WI38 (cell line): ENCODE measurements at regions not wholly inside any gene's neighbourhood (a gene's known extent, or its start where the extent isn't known, plus 50 kb on each side); places are given as distances from the start of the nearest gene placed in this dataset.

Source experiments
- H3K4me3 ChIP-seq: 2 replicates; pipeline ENCODE4 v1.5.1; 2011; ENCODE audit warnings: low read depth, mild to moderate bottlenecking, control low read depth, low read length
- CTCF ChIP-seq: IDR thresholded peaks from 2 replicates; pipeline ENCODE4 v1.5.1; 2012; ENCODE audit warnings: low read depth, mild to moderate bottlenecking, control low read depth, low read length

DNA sequence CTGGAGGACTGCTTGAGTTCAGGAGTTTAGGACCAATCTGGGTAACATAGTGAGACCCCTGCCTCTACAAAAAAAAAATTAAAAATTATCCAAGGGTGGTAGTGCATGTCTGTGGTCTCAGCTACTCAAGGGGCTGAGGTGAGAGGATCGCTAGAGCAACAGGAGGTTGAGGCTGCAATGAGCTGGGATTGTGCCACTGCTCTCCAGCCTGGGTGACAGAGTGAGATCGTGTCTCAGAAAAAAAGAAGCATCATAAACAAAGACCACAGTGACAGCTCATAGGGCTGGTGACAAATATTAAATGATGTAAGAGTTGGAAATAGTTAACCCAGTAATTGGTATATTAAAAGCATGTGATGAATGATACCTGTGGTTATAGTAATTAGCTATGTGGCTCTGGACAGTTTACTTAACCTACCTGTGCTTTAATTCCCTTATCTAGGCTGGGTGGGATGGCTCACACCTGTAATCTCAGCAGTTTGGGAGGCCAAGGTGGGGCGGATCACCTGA, 68.0 kb downstream of the GSC start:
- no peak for TF ChIP-seq CTCF
- no peak overlapping the region for H3K4me3 ChIP-seq

DNA sequence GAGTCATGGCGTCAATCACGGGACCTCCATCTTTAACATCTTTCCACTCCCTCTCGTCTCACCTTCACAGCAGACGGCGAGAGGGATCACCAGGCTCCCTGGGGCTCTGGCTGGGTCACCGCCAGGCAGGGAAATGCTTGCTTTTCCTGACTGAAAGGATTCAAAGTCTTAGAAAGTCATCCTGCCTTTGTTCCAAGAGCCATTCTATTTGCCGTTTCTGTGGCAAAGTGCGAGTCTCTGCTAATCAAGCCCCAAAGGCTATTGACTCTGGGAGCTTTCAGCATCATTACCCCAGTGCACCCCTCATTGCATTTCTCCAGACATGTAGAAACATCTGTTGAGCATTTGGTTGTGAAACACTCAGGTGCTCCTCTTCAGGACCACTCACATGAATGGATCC, 69.6 kb downstream of the GSC start:
- no peak for TF ChIP-seq CTCF
- no peak overlapping the region for H3K4me3 ChIP-seq

- no peak for TF ChIP-seq CTCF
Observed at GRCh38 chr14:94699831-94700230, 70.1 kb downstream of the GSC start.

GRCh38 chr14:94697773-94698556, 71.9 kb downstream of the GSC start:
- no peak for TF ChIP-seq CTCF
- H3K4me3 ChIP-seq, result no peak overlapping the region

More at GRCh38 chr14:94699831-94700230, 70.1 kb downstream of the GSC start:
- H3K4me3 ChIP-seq, result no peak overlapping the region

- TF ChIP-seq CTCF, result no peak
- no peak overlapping the region for H3K4me3 ChIP-seq
Observed at GRCh38 chr14:94696518-94696917, 73.4 kb downstream of the GSC start.

DNA sequence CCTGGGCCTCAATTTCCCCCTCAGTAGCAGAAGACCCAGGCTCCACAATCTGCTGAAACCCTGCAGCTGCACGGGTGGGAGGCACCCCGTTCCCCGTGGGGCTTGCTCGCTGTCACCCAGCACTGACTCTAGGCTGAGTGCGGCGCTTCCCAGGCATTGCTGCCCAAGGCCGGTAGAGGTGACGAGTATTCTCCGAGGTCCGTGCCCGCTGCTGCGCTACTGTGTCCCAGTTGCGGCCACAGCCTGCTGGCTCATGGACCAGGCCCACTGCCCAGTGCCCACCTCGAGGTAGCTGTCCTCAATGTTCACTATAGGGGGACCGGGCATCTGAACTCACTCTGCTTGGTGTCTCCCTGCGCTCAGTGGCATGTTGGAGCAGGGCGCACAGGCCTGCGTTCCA, 74.7 kb downstream of the GSC start:
- no peak overlapping the region for H3K4me3 ChIP-seq
- no peak for TF ChIP-seq CTCF

- no peak for TF ChIP-seq CTCF
- H3K4me3 ChIP-seq, result no peak overlapping the region
Observed at GRCh38 chr14:94691660-94692034, 78.3 kb downstream of the GSC start.
